Epithelial cell of proximal tubule (primary cell): ENCODE measurements at regions not wholly inside any gene's neighbourhood (a gene's known extent, or its start where the extent isn't known, plus 50 kb on each side); places are given as distances from the start of the nearest gene placed in this dataset.

ENCODE experiments used
- DNase-seq: peaks from one replicate; pipeline ENCODE4 v3.0.0-alpha.2; 2011; ENCODE audit warnings: low read depth
- H3K4me3 ChIP-seq: 2 replicates; pipeline ENCODE4 v1.5.1; 2011; ENCODE audit warnings: low read depth, mild to moderate bottlenecking, low read length
- TF ChIP-seq, protein P1 (sequence below): conservative IDR thresholded peaks from 2 replicates; pipeline ENCODE4 v1.5.1; 2012; ENCODE audit warnings: low read depth, mild to moderate bottlenecking, low read length

DNA sequence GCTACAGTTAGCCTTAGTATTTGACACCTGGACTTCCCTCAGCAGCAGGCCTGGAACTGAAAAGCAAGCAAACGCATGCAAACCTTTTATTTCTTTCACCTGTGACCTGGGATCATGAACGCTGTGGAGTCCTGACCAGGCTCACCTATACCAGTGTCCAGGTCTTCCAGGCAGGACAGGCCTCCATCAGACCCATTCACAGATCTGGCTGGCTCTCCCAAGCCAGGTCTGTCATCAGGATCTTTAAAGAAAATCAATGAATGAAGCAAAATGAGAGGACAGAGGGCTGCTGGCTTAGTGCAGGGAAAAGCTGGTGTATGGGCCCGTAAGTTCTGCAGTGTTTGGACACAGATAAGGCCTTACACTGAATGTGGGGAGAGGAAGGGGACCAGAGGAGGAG, 96.3 kb upstream of the CPEB4 start:
- H3K4me3 ChIP-seq: no peak overlapping the region
- TF ChIP-seq, protein P1, sequence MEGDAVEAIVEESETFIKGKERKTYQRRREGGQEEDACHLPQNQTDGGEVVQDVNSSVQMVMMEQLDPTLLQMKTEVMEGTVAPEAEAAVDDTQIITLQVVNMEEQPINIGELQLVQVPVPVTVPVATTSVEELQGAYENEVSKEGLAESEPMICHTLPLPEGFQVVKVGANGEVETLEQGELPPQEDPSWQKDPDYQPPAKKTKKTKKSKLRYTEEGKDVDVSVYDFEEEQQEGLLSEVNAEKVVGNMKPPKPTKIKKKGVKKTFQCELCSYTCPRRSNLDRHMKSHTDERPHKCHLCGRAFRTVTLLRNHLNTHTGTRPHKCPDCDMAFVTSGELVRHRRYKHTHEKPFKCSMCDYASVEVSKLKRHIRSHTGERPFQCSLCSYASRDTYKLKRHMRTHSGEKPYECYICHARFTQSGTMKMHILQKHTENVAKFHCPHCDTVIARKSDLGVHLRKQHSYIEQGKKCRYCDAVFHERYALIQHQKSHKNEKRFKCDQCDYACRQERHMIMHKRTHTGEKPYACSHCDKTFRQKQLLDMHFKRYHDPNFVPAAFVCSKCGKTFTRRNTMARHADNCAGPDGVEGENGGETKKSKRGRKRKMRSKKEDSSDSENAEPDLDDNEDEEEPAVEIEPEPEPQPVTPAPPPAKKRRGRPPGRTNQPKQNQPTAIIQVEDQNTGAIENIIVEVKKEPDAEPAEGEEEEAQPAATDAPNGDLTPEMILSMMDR: no peak
- DNase-seq: no peak

- TF ChIP-seq, protein P1: no peak
- no peak overlapping the region for H3K4me3 ChIP-seq
- no peak for DNase-seq
Measured at GRCh38 chr5:173792781-173793547, 95.2 kb upstream of the CPEB4 start.

DNA sequence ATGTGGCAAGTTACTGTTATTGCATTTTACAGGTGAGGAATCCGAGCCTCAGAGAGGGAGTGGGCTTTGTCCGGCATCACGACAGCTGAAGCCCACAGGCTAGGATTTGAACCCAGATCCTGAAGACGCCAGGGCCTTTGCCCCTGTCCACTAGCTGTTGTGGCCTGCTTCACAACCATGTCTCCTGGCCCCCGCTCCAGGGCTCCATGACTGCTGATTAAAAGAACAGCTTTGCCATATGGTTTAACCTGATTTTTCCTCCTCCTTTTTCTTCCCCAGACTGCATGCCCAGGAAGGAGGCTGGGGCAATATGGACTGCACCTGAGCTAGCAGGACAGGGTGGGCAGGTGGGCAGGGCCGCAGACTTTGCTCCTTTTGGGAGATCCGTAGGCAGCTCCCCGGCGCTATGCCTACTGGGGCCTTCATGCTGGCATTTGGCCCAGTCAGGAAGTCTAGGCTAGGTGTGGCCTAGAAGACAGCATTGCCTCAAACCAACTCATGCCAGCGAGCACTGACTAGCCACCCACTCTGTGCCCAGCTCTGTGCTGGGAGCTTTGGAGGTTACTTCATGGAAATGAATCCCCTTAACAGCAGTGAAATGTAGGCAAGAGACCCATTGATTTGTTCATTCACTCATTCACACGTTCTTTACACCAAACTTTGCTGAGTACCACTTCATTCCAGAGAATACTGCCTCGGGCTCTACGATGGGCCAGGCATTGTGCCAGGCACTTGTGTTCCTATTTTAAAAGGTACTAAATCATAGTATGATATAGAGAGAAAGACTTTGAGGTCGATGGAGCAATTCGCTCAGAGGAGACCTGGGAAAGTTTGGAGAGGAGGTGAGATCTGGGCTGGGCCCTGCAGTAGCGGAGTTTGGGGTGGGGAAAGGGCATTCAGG, 94.3 kb upstream of the CPEB4 start:
- no peak for DNase-seq
- TF ChIP-seq, protein P1: no peak
- H3K4me3 ChIP-seq: no peak overlapping the region

- no peak for DNase-seq
- TF ChIP-seq, protein P1: no peak
Measured at GRCh38 chr5:173794901-173795416, 93.2 kb upstream of the CPEB4 start.

DNA sequence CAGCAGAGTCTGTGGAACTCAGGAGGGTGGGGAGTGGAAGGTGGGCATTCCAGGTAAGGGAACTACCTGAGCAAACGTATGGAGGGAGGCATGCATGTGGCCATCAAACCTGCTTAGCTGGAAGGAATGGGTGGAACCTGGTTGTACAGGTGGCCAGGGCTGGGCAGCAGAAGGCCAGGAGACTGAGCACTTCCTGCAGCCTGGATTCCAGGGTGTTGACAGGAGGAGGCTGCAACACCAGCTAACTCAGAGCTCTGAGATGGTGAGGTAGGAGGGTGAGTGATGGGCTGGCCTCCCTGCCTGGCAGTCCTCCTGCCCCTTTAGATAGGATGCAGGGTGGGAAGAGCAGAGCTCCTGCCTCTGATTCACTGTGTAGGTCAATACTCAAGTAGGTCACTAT, 92.5 kb upstream of the CPEB4 start:
- TF ChIP-seq, protein P1: no peak
- no peak overlapping the region for H3K4me3 ChIP-seq
- DNase-seq: no peak

More at GRCh38 chr5:173794901-173795416, 93.2 kb upstream of the CPEB4 start:
- H3K4me3 ChIP-seq: no peak overlapping the region

DNA sequence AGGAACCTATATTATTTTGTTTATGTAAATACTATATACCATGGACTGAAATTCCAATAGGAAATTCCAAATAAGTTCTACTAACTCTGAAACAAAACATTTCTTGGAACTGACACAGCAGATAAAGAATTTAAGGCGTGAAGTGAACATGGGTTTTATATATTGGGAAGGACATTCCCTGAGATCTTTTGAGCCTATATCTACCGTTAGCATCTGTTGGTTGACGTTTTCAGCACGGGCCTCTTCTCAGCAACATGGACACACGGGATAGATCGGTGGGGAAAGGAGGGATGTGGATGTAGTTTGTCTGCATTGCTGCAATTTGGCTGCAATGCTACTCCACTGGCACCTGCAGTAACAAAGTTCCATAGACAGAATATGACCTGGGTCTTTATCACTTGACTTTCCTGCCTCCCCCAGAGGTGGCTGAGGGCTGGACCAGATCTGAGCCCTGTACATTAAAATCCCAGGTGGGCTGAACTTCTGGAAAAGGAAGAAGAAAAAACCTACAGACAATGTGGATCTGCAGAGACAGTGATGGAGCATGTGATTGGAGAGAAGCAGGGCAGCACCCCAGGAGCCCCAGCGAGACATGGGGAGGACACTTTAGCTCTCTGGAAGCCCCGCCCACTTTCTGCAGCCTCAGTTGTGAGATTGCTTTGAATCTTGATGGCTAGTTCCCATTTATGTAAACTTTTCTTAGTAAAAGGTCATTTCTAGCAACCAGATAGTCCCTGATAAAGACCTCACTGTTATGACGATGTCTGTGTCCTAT, 91.2 kb upstream of the CPEB4 start:
- no peak for DNase-seq
- no peak overlapping the region for H3K4me3 ChIP-seq
- TF ChIP-seq, protein P1: no peak
